GM19023 (cell line): ENCODE measurements at regions not wholly inside any gene's neighbourhood (a gene's known extent, or its start where the extent isn't known, plus 50 kb on each side); places are given as distances from the start of the nearest gene placed in this dataset.

Experiments used
- ATAC-seq: cut with Tn5 transposase; IDR thresholded peaks from one replicate; pipeline ENCODE4 v1.9.1; 2021; ENCODE audit warnings: mild to moderate bottlenecking, moderate library complexity; ENCODE audit not compliant: unreplicated experiment

GRCh38 chrX:9191392-9191791 lies 157.5 kb upstream of the FAM9B start:
- no peak for ATAC-seq

DNA sequence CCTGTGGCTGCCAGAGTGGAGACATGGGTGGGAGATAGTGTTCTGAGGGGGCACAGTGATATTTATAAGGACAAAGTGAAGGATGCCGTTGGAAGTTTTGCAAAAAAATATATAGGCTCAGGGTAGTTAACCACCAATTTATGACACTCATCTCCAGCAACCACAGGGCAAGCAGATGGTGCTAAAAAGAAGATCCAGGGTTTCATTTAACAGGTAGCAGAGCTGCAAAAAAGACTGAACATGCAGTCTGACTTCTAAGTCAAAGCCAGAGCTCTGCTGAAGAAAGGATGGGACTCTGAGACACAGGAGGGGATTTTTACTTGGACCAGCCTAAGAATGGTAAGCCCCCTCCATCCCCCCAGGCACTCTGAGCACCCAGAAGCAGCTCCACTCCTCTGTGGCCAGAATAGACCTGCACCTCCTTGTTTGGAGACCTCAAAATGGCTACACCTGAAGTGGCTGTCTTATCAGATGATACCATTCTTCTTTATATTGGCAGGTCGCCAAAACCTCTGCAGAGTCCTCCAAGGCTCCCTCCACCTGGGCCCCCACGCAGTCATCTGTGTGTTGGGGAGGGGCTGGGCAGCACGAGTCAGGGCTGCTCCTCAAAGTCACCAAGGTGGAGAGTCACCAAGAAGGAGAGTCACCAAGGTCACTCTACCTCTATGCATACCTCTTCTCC lies 161.4 kb upstream of the FAM9B start:
- ATAC-seq: no peak

- ATAC-seq: no peak
Observed at GRCh38 chrX:9196961-9197640, 163.2 kb upstream of the FAM9B start.

- no peak for ATAC-seq
Observed at GRCh38 chrX:9204560-9204959, 170.6 kb upstream of the FAM9B start.

DNA sequence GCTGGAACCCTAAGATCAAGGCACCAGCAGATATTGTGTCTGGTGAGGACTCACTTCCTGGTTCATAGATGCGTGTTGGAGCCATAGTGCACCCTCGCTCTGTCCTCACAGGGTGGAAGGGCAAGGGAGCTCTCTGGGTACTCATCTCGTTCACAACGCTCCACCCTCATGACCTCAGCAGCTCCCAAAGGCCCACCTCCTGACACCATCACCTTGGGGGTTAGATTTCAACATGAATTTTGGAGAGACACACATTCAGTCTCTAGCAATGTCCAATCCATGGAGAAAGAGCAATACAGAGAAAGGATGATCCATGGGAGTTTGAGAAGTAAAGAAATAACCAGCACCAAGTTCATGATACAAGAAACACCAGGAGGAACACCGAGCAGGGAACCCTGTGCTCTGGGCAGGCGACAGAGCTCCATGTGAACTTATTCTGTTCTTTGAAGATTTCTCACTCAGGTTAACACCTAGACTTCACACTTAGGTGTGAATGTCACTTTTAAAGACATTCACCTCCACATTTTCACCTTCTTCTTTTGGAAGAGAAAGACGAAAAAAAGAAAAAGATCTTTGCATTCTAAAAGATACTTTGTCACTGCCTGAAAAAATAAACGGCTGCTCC lies 171.8 kb upstream of the FAM9B start:
- no peak for ATAC-seq

DNA sequence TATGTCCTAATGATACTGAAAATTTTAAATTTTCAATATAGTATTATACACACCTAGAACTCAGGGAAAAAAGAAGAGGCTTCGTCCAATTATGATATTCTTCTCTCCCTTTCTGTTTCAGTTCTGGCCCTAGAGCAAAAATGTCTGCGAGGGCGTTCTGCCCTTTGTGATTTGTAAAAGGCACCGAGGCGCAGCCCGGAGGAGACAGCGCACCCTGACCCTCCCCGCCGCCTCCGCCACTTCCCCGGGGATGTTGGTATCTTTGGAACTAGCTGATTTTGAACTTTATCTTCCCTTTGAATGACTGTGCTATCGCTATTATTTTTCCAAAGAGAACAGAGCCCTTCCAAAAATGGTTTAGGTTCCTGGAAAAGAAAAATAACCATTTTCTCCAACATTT lies 173.2 kb upstream of the FAM9B start:
- ATAC-seq: no peak

DNA sequence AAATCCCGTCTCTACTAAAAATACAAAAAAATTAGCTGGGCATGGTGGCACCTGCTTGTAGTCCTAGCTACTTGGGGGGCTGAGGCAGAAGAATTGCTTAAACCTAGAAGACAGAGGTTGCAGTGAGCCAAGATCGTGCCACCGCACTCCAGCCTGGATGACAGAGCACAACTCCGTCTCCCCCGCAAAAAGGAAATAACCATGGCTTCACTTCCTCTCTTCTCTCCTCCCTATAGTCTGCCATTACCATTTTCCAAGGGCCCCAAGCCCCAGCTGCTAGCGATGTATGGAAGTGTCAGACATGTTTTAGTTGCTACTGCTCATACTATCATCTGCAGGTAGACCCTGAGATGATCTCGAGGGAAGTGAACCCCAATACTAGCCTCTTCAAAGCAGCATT lies 177.3 kb upstream of the FAM9B start:
- no peak for ATAC-seq

GRCh38 chrX:9221781-9222180 lies 187.9 kb upstream of the FAM9B start:
- ATAC-seq: no peak

DNA sequence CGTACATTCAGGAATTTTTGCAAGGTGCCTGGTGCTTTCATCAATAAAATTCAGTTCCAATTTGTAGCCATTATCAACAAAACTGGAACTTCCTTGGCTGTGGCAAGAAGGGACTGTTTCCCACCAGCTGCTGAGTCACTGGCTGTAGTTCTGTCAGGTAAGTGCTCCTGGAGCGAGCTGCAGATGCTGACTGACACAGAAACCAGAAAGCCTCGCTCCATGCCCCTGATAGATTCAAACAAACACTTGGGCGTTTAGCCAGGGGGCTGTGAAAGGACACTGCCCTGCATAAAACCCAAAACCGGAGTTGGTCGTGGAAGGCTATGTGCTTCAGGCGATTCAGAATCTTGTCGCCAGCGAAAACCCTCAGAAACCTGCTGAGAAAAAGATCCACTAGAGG lies 188.4 kb upstream of the FAM9B start:
- ATAC-seq: no peak

- ATAC-seq: no peak
Observed at GRCh38 chrX:9227276-9227675, 193.3 kb upstream of the FAM9B start.

DNA sequence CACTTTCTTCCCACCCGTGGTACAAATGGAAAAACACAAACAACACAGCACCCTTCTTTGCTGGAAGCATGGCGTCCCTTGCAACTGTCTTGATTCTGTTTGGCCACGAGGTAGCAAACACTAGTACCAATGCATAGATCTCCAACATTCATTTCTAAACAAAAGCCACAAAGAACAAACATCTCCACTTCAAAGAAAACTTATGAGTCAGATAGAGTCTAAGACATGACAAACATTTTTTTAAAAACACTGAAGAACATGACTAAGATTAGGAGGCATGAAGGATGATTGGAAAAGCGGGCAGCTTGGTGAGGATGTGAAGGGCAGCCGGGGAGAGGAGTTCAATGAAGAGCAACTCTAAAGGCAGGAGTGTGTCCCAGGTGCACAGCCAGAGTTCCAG lies 197.6 kb upstream of the FAM9B start:
- no peak for ATAC-seq

GRCh38 chrX:9233141-9233540 lies 199.2 kb upstream of the FAM9B start:
- no peak for ATAC-seq

- ATAC-seq: no peak
Observed at GRCh38 chrX:9234315-9234714, 200.4 kb upstream of the FAM9B start.

- ATAC-seq: no peak
Observed at GRCh38 chrX:9235722-9236121, 201.8 kb upstream of the FAM9B start.

GRCh38 chrX:9240956-9241355 lies 207.0 kb upstream of the FAM9B start:
- ATAC-seq: no peak

GRCh38 chrX:9241427-9241826 lies 207.5 kb upstream of the FAM9B start:
- ATAC-seq: no peak

- ATAC-seq: no peak
Observed at GRCh38 chrX:9249051-9249846, 215.3 kb upstream of the FAM9B start.

DNA sequence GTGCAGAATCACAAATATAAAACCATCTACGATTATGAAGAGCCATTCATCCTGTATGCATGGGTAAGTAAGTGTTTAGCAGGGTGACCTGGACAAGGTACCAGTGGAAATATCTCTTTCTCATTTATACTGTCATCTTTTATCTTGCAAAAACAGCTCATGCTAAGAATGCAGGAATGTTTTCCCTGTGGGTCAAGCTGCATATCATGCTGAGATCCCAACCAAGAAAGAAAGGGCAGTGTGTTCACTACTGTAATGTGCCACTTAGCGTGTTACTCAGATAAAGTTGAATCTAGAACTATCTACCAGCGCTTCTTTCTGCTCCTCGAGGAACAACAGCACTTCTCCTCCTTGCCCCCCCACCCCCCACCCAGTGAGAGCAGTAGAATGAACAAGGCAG lies 212.7 kb upstream of the TBL1X start:
- ATAC-seq: no peak

GRCh38 chrX:9253211-9253610 lies 211.6 kb upstream of the TBL1X start:
- no peak for ATAC-seq

DNA sequence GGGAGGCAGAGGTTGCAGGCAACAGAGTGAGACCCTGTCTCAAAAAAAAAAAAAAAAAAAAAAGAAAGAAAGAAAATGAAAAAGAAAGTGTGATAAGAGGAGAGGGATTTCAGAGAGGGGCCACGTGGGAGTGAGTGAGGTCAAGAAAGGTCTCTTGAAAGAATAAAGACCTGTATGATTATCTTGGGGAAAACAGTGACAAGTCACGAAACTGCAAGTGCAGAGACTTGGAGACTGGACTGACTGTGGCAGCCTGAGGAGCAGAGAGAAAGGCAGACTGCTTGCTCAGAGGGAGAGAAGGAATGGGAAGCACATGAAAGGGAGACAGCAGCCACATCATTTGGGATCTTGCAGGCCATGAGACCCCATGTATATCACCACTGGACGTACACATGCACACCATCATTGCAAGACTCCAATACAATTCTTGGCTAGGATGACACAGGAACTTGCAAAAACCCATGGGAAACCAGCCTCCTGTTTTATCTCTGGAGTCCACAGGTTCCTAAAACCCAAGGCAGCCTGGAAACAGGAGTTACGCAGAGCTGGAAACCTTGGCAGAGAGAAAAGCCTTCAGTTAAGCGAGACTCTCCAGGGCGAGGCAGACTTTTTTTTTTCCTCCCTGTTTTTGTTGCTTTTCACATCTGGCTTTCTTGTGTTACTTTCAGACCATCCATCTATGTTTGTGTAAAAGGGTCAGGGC lies 207.0 kb upstream of the TBL1X start:
- no peak for ATAC-seq
